Thyroid gland (tissue), 4 donors: ENCODE measurements at regions not wholly inside any gene's neighbourhood (a gene's known extent, or its start where the extent isn't known, plus 50 kb on each side); places are given as distances from the start of the nearest gene placed in this dataset.

Experiments used
- POLR2A ChIP-seq, 2 donors: fragments of 450-650 bp; IDR thresholded peaks; one replicate each; pipeline ENCODE4 v1.6.1; 2017; ENCODE audit warnings: antibody characterized with exemption in 2 of 2, mild to moderate bottlenecking in 2 of 2, moderate library complexity in 1 of 2
- TF ChIP-seq, protein P1 (sequence below), 6 experiments: fragments of 200-600 bp in 3 of 6; fragments of 450-650 bp in 3 of 6; sonication (generic) in 3 of 6; IDR thresholded peaks; one replicate each; pipeline ENCODE4 v1.5.1; 2016 to 2019; ENCODE audit warnings: antibody characterized with exemption in 6 of 6, mild to moderate bottlenecking in 2 of 6, inconsistent platforms in 1 of 6, moderate library complexity in 1 of 6

DNA sequence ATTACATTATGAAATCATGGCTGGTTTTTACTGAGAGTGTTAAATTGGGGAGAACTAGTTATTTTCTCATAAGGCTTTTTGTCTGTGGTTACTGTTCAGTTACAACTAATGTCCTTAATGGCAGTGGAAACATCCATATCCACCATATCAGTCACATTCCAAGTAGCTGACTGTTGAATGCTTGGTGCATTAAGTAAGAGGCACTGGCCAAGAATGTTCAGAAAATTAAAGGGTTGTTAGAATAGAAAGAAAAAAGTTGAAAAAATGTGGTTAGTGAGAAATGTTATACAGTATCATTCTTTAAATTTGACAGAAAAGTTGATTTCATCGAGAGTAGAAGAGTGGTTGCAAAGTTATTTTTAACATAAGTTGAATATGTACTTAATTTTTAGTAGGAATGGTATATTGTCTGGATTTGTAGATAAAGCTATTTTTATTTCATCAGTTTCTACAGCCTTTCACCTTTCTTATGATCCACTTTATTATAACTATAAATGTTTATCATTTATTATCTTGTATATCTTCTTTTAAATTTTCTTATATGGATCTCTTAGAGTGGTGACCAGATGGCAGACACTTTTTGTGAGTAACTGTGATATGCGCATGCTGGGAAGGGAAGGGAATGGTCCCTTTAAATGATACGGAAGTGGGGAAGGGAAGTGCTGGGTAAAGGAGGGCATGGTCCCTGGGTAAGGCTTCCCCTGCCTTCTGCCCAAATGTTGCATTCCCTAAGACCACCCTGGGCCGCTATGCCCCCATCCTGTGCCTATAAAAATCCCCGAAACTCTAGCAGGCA, 2407.1 kb downstream of the ARAP2 start:
- no peak for TF ChIP-seq POLR2A (IDR thresholded peaks at IDR 0.05)
- TF ChIP-seq, protein P1, sequence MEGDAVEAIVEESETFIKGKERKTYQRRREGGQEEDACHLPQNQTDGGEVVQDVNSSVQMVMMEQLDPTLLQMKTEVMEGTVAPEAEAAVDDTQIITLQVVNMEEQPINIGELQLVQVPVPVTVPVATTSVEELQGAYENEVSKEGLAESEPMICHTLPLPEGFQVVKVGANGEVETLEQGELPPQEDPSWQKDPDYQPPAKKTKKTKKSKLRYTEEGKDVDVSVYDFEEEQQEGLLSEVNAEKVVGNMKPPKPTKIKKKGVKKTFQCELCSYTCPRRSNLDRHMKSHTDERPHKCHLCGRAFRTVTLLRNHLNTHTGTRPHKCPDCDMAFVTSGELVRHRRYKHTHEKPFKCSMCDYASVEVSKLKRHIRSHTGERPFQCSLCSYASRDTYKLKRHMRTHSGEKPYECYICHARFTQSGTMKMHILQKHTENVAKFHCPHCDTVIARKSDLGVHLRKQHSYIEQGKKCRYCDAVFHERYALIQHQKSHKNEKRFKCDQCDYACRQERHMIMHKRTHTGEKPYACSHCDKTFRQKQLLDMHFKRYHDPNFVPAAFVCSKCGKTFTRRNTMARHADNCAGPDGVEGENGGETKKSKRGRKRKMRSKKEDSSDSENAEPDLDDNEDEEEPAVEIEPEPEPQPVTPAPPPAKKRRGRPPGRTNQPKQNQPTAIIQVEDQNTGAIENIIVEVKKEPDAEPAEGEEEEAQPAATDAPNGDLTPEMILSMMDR (IDR thresholded peaks at IDR 0.05) = no peak
